Heart left ventricle (tissue), 13 donors: ENCODE measurements at regions not wholly inside any gene's neighbourhood (a gene's known extent, or its start where the extent isn't known, plus 50 kb on each side); places are given as distances from the start of the nearest gene placed in this dataset.

Experiments used
- POLR2A ChIP-seq, 2 donors: fragments of 450-650 bp; IDR thresholded peaks; one replicate each; pipeline ENCODE4 v1.6.1; 2017; ENCODE audit warnings: antibody characterized with exemption in 2 of 2, mild to moderate bottlenecking in 2 of 2, moderate library complexity in 2 of 2
- TF ChIP-seq, protein P1 (sequence below), 12 donors: fragments of 200-600 bp; sonication (generic) in 4 of 12; IDR thresholded peaks; one replicate each; pipeline versions ENCODE4 v1.5.0 to v1.8.0; 2018 to 2022; ENCODE audit warnings: antibody characterized with exemption in 12 of 12, mild to moderate bottlenecking in 5 of 12
- donor health status: ischemic (EF 13 %, LVEDD 7.1; RV severe dilation, severe dysfunction).
- donor health status: DM: no; HTN: yes; CAD: no.
- donor health status: DM: no; HTN: no; CAD: no.
- donor health status: ischemic (EF 25% LVEDD 6.9; RV normal size, moderate dysfunction).
- donor health status: ischemic (EF 25% LVEDD 5.7; RV mildly dilated, moderate dysfunction).
- donor health status: ischemic (EF 35%, LVEDD 5.7; RV mildly dilated, moderate dysfunction).
- donor health status: nonischemic (EF 11% LVEDD 7.7; RV severe dilation, severe dysfunction).
- donor health status: DM: yes; HTN: yes; CAD: no.
- donor health status: PGD.
- donor health status: ischemic (EF 29% LVEDD 5.4; RV normal size, mild dysfunction).
- donor health status: nonischemic (EF 23%, LVEDD 6.1; RV moderate dilation, normal function).

GRCh38 chr11:10359171-10359570 is 54.3 kb downstream of the ADM start:
- TF ChIP-seq, protein P1, sequence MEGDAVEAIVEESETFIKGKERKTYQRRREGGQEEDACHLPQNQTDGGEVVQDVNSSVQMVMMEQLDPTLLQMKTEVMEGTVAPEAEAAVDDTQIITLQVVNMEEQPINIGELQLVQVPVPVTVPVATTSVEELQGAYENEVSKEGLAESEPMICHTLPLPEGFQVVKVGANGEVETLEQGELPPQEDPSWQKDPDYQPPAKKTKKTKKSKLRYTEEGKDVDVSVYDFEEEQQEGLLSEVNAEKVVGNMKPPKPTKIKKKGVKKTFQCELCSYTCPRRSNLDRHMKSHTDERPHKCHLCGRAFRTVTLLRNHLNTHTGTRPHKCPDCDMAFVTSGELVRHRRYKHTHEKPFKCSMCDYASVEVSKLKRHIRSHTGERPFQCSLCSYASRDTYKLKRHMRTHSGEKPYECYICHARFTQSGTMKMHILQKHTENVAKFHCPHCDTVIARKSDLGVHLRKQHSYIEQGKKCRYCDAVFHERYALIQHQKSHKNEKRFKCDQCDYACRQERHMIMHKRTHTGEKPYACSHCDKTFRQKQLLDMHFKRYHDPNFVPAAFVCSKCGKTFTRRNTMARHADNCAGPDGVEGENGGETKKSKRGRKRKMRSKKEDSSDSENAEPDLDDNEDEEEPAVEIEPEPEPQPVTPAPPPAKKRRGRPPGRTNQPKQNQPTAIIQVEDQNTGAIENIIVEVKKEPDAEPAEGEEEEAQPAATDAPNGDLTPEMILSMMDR (IDR thresholded peaks at IDR 0.05): no peak
- TF ChIP-seq POLR2A (IDR thresholded peaks at IDR 0.05): no peak
